ENCODE measurements at regions not wholly inside any gene's neighbourhood (a gene's known extent, or its start where the extent isn't known, plus 50 kb on each side); places are given as distances from the start of the nearest gene placed in this dataset.

- peaks cover 4% of the 10 kb centered on the region for H3K27me3 Mint-ChIP-seq (ENCODE audit: low read depth)
- H3K36me3 Mint-ChIP-seq, result no peaks in the 10 kb centered on the region
- no peak overlapping the region for H3K4me3 Mint-ChIP-seq
- DNase-seq (ENCODE audit: low spot score in 2 of 2, unreplicated experiment in 2 of 2), result no peak
- H3K27ac Mint-ChIP-seq, result no peak overlapping the region
- H3K4me1 Mint-ChIP-seq, result no peaks in the 10 kb centered on the region
- peaks cover 5% of the 10 kb centered on the region for H3K9me3 Mint-ChIP-seq
- no peak for TF ChIP-seq CTCF (IDR thresholded peaks at IDR 0.05; ENCODE audit: unreplicated experiment)
These were observed 127.5 kb upstream of the ZP4 start for GRCh38 chr1:238018214-238018613.

DNA sequence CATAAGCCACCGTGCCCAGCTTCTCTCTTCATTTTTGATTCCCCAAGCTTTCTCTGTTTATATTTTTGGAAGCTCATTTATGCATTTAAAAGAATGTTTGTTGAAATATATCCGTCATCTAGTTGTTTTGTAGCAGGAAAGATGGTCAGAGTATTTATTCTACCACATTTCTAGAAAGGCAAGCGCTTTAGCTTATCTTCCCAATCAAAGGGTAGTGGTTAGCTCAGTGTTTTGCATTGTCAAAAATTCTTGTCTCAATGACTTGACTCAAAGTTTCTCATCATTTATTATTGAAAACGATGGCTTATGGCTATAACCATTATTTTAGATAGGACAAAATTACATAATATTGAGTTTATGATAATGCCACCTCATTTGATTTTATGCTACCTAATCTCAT lies 116.1 kb upstream of the ZP4 start:
- no peak for TF ChIP-seq CTCF (IDR thresholded peaks at IDR 0.05; ENCODE audit: unreplicated experiment)
- DNase-seq (ENCODE audit: low spot score in 2 of 2, unreplicated experiment in 2 of 2), result no peak
- no peaks in the 10 kb centered on the region for H3K36me3 Mint-ChIP-seq
- no peaks in the 10 kb centered on the region for H3K9me3 Mint-ChIP-seq
- no peaks in the 10 kb centered on the region for H3K4me1 Mint-ChIP-seq
- H3K27ac Mint-ChIP-seq, result no peak overlapping the region
- H3K27me3 Mint-ChIP-seq (ENCODE audit: low read depth), result peaks cover 6% of the 10 kb centered on the region
- no peak overlapping the region for H3K4me3 Mint-ChIP-seq

DNA sequence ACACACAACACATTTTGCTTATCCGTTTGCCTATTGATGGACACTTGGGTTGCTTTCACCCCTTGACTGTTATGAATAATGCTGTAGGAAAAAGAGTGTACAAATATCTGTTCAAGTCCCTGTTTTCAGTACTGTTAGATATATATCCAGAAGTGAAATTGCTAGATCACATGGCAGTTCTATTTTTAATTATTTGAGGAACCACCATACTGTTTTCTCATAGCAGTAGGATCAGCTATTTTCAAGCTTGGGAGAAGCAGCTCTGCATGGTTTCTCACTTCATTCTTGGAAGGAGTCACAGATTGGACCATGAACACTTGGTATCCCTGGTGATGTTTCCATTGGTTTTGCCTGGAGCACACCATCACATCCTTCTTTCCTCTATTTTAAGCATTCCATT lies 114.4 kb upstream of the ZP4 start:
- H3K27me3 Mint-ChIP-seq (ENCODE audit: low read depth), result peaks cover 10% of the 10 kb centered on the region
- no peak for TF ChIP-seq CTCF (IDR thresholded peaks at IDR 0.05; ENCODE audit: unreplicated experiment)
- H3K36me3 Mint-ChIP-seq, result no peaks in the 10 kb centered on the region
- no peaks in the 10 kb centered on the region for H3K9me3 Mint-ChIP-seq
- H3K4me1 Mint-ChIP-seq, result no peaks in the 10 kb centered on the region
- no peak overlapping the region for H3K4me3 Mint-ChIP-seq
- H3K27ac Mint-ChIP-seq, result no peak overlapping the region
- no peak for DNase-seq (ENCODE audit: low spot score in 2 of 2, unreplicated experiment in 2 of 2)

DNA sequence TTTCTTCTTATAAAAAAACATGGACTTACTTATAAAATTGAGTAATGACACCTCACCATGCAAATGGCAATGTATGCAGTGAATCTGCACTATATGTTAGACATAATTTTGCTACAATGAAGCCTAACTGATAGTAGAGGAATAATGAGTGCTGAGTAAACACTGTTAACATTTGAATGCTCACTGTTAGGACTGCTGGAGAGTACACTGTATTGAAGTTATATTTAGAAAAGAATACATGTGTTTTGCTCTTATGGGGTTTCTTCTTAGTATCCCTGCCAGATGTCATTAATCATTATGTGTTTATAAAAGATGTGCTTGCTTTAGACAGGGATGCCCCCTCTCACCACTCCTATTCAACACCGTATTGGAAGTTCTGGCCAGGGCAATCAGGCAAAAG lies 111.1 kb upstream of the ZP4 start:
- no peak for DNase-seq (ENCODE audit: low spot score in 2 of 2, unreplicated experiment in 2 of 2)
- Mint-ChIP-seq H3K27me3 (ENCODE audit: low read depth) (peaks cover 12% of the 10 kb centered on the region), H3K9me3 (no peaks in the 10 kb centered on the region), H3K4me3 (no peak overlapping the region), H3K36me3 (no peaks in the 10 kb centered on the region), H3K27ac (no peak overlapping the region), H3K4me1 (peaks cover 4% of the 10 kb centered on the region)
- no peak for TF ChIP-seq CTCF (IDR thresholded peaks at IDR 0.05; ENCODE audit: unreplicated experiment)

- Mint-ChIP-seq H3K36me3 (no peaks in the 10 kb centered on the region), H3K4me3 (no peak overlapping the region), H3K27me3 (ENCODE audit: low read depth) (peaks cover 15% of the 10 kb centered on the region), H3K4me1 (peaks cover 4% of the 10 kb centered on the region), H3K27ac (no peak overlapping the region), H3K9me3 (no peaks in the 10 kb centered on the region)
- TF ChIP-seq CTCF (IDR thresholded peaks at IDR 0.05; ENCODE audit: unreplicated experiment), result no peak
- DNase-seq (ENCODE audit: low spot score in 2 of 2, unreplicated experiment in 2 of 2), result no peak
These were observed 108.8 kb upstream of the ZP4 start for GRCh38 chr1:237999426-238000052.

DNA sequence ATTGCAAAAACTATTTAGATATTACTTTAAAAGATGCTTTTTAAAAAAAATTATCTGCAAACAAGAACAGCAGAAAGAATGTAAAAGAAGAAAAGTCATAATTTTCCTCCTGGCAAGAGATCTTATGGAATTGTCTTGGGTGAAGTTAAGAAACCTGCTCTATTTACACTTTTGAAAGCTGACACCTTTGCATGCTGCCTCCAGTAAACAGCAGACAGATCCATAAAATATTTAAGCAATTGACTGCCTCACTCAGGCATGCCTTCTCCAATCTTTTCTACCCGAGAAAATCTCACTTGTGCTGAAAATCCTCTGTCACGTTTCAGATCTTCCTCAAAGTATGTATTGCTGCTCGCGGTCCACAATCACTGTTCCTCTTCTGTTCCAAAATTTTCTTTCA lies 107.9 kb upstream of the ZP4 start:
- peaks cover 4% of the 10 kb centered on the region for H3K4me1 Mint-ChIP-seq
- H3K27me3 Mint-ChIP-seq (ENCODE audit: low read depth), result peaks cover 15% of the 10 kb centered on the region
- no peaks in the 10 kb centered on the region for H3K36me3 Mint-ChIP-seq
- no peak for DNase-seq (ENCODE audit: low spot score in 2 of 2, unreplicated experiment in 2 of 2)
- TF ChIP-seq CTCF (IDR thresholded peaks at IDR 0.05; ENCODE audit: unreplicated experiment), result no peak
- no peak overlapping the region for H3K27ac Mint-ChIP-seq
- H3K4me3 Mint-ChIP-seq, result no peak overlapping the region
- H3K9me3 Mint-ChIP-seq, result no peaks in the 10 kb centered on the region

Measured in mesothelial cell of epicardium (in vitro differentiated cells).